ENCODE measurements at regions not wholly inside any gene's neighbourhood (a gene's known extent, or its start where the extent isn't known, plus 50 kb on each side); places are given as distances from the start of the nearest gene placed in this dataset.

GRCh38 chr4:120403296-120403695, 336.6 kb upstream of the MAD2L1 start:
- Histone ChIP-seq H3K27me3 (ENCODE audit: control insufficient read depth, insufficient read depth, low read length) (no peaks in the 10 kb centered on the region), H2AK9ac (replicated peaks; ENCODE audit: low read depth, low read length, poor library complexity) (no peak overlapping the region), H3K4me2 (ENCODE audit: low read depth, low read length) (no peak overlapping the region), H4K20me1 (ENCODE audit: insufficient read depth, low read length) (no peaks in the 10 kb centered on the region), H3K23ac (ENCODE audit: low read depth, low read length) (no peak overlapping the region), H3K4me1 (ENCODE audit: control insufficient read depth, insufficient read depth, low read length) (no peaks in the 10 kb centered on the region), H3K56ac (ENCODE audit: extremely low read depth, insufficient read depth, low read length) (no peak overlapping the region), H2BK120ac (ENCODE audit: low read depth, low read length) (no peak overlapping the region), H3K14ac (replicated peaks; ENCODE audit: low read depth, low read length) (no peak overlapping the region), H3K36me3 (ENCODE audit: control insufficient read depth, insufficient read depth, low read length) (no peaks in the 10 kb centered on the region), H3K9me1 (ENCODE audit: insufficient read depth, low read length) (no peaks in the 10 kb centered on the region), H2BK5ac (ENCODE audit: low read depth, low read length, poor library complexity, severe bottlenecking) (no peak overlapping the region), H3K27ac (ENCODE audit: insufficient read depth, low read length) (no peak overlapping the region), H3K9me3 (ENCODE audit: control insufficient read depth, insufficient read depth, low read length) (no peaks in the 10 kb centered on the region), H3K9ac (ENCODE audit: low read depth, low read length) (no peak overlapping the region), H2BK20ac (ENCODE audit: low read depth, low read length) (no peak overlapping the region), H2AFZ (replicated peaks; ENCODE audit: low read length, poor library complexity) (no peak overlapping the region), H3K79me1 (ENCODE audit: low read depth in 1 of 2, low read length in 2 of 2) (no peaks in the 10 kb centered on the region), H2AK5ac (ENCODE audit: low read depth, low read length) (no peak overlapping the region), H3K18ac (ENCODE audit: low read depth, low read length) (no peak overlapping the region), H3K4ac (ENCODE audit: low read depth, low read length) (no peak overlapping the region), H2BK15ac (ENCODE audit: low read depth, low read length) (no peak overlapping the region), H3K4me3 (ENCODE audit: insufficient read depth, low read depth, low read length) (no peak overlapping the region), H4K8ac (ENCODE audit: low read depth in 2 of 2, low read length in 2 of 2) (no peak overlapping the region), H4K91ac (ENCODE audit: insufficient read depth, low read depth, low read length) (no peak overlapping the region), H4K5ac (ENCODE audit: low read depth, low read length) (no peak overlapping the region)
- BruUV-seq (replicated peaks), result no TSS peak
- ChIA-PET CTCF (no interaction called here), POLR2A (ENCODE audit: unreplicated experiment) (no interaction called here)
- intact Hi-C loops (cut with micrococcal nuclease) (no loop called here), in situ Hi-C loops (cut with MboI; ENCODE audit: low sequenced_read_pairs) (no loop called here), dilution Hi-C loops (cut with HindIII; ENCODE audit: low sequenced_read_pairs, unreplicated experiment) (no loop called here)
- no peak for ATAC-seq (ENCODE audit: low read depth)
- no peak for DNase-seq
- no peak for TF ChIP-seq ELK1 (IDR thresholded peaks at IDR 0.05; ENCODE audit: borderline replicate concordance, low read depth, low read length)
- TF ChIP-seq RAD21 (IDR thresholded peaks at IDR 0.05; ENCODE audit: low read length), result no peak
- no peak for TF ChIP-seq CEBPB (IDR thresholded peaks at IDR 0.05; ENCODE audit: low read depth, low read length)
- no peak for TF ChIP-seq RFX5 (IDR thresholded peaks at IDR 0.05; ENCODE audit: low read depth, low read length)
- no peak for TF ChIP-seq POLR2A (IDR thresholded peaks at IDR 0.05; ENCODE audit: low read depth, low read length)
- TF ChIP-seq MAZ (IDR thresholded peaks at IDR 0.05; ENCODE audit: borderline replicate concordance, low read depth, low read length), result no peak
- TF ChIP-seq BHLHE40 (IDR thresholded peaks at IDR 0.05; ENCODE audit: low read depth, low read length), result no peak
- TF ChIP-seq CTCF (conservative IDR thresholded peaks at IDR 0.05; ENCODE audit: low read depth, low read length), result no peak
- TF ChIP-seq FOS (IDR thresholded peaks at IDR 0.05; ENCODE audit: low read depth, low read length), result no peak
- TF ChIP-seq SMC3 (IDR thresholded peaks at IDR 0.05; ENCODE audit: low read depth, low read length), result no peak
- TF ChIP-seq NFE2L2 (IDR thresholded peaks at IDR 0.05; ENCODE audit: low read depth, low read length), result no peak
- no peak for TF ChIP-seq MAFK (IDR thresholded peaks at IDR 0.05; ENCODE audit: low read depth, low read length)
- no peak for TF ChIP-seq RCOR1 (IDR thresholded peaks at IDR 0.05; ENCODE audit: insufficient replicate concordance, low read length)
- no peak for TF ChIP-seq MXI1 (IDR thresholded peaks at IDR 0.05; ENCODE audit: borderline replicate concordance, low read depth, low read length)
- no peak for TF ChIP-seq USF2 (IDR thresholded peaks at IDR 0.05; ENCODE audit: low read depth, low read length)
- TF ChIP-seq CHD1 (IDR thresholded peaks at IDR 0.05; ENCODE audit: low read depth, low read length), result no peak
- no CpG with 5 or more reads among the region's 2 CpGs for WGBS, 2 experiments (ENCODE audit: extremely low coverage in 2 of 2, insufficient read length in 1 of 2)

Measured in IMR-90 (cell line).